ENCODE measurements at regions not wholly inside any gene's neighbourhood (a gene's known extent, or its start where the extent isn't known, plus 50 kb on each side); places are given as distances from the start of the nearest gene placed in this dataset.

- 48 to 51% methylated on average over 1 of the region's 1 CpG for WGBS, 2 donors
- intact Hi-C loops (cut with DNase I), result no loop called here
- Histone ChIP-seq H3K4me1 (peaks cover 0 to 46% (median 27%) of the 10 kb centered on the region in 4 donors), H3K27ac (peak overlapping the region in 3 of 4 donors; percentile 20 to 56 (median 29)), H3K36me3 (no peaks in the 10 kb centered on the region), H3K27me3 (no peaks in the 10 kb centered on the region), H3K9me3 (no peaks in the 10 kb centered on the region), H3K4me3 (no peak overlapping the region)
- TF ChIP-seq EP300 (IDR thresholded peaks at IDR 0.05) (no peak), POLR2AphosphoS5 (IDR thresholded peaks at IDR 0.05) (no peak), POLR2A (IDR thresholded peaks at IDR 0.05) (no peak), CTCF (IDR thresholded peaks at IDR 0.05) (no peak)
- no peak for DNase-seq
Observed at GRCh38 chr11:100561323-100561722, 125.8 kb upstream of the ARHGAP42 start.

- 67 to 70% methylated on average over 2 of the region's 2 CpGs for WGBS, 2 donors
- H3K4me1 ChIP-seq, result peaks cover 0 to 41% (median 27%) of the 10 kb centered on the region in 4 donors
- TF ChIP-seq POLR2A (IDR thresholded peaks at IDR 0.05) (no peak), POLR2AphosphoS5 (IDR thresholded peaks at IDR 0.05) (no peak), EP300 (IDR thresholded peaks at IDR 0.05) (no peak)
- H3K4me3 ChIP-seq, result no peak overlapping the region
- H3K9me3 ChIP-seq, result no peaks in the 10 kb centered on the region
- intact Hi-C loops (cut with DNase I), result no loop called here
- no peak for DNase-seq
- H3K27ac ChIP-seq, result peak overlapping the region in 3 of 4 donors; percentile 4 to 41 (median 29)
- no peaks in the 10 kb centered on the region for H3K36me3 ChIP-seq
- H3K27me3 ChIP-seq, result no peaks in the 10 kb centered on the region
Observed at GRCh38 chr11:100562128-100562527, 125.0 kb upstream of the ARHGAP42 start.

GRCh38 chr11:100563541-100564280 is 123.4 kb upstream of the ARHGAP42 start:
- Histone ChIP-seq H3K4me3 (no peak overlapping the region), H3K9me3 (no peaks in the 10 kb centered on the region), H3K27ac (no peak overlapping the region), H3K36me3 (no peaks in the 10 kb centered on the region), H3K27me3 (no peaks in the 10 kb centered on the region), H3K4me1 (peaks cover 0 to 30% (median 24%) of the 10 kb centered on the region in 4 donors)
- TF ChIP-seq POLR2AphosphoS5 (IDR thresholded peaks at IDR 0.05), result no peak
- no peak for TF ChIP-seq CTCF (IDR thresholded peaks at IDR 0.05)
- no peak for TF ChIP-seq POLR2A (IDR thresholded peaks at IDR 0.05)
- TF ChIP-seq EP300 (IDR thresholded peaks at IDR 0.05), result no peak
- intact Hi-C loops (cut with DNase I), result no loop called here
- DNase-seq, result no peak
- 38 to 73% methylated on average over 8 of the region's 8 CpGs for WGBS, 2 donors

- Histone ChIP-seq H3K27ac (no peak overlapping the region), H3K36me3 (no peaks in the 10 kb centered on the region), H3K27me3 (no peaks in the 10 kb centered on the region), H3K4me3 (no peak overlapping the region), H3K4me1 (peaks cover 0 to 7% (median 0%) of the 10 kb centered on the region in 4 donors), H3K9me3 (no peaks in the 10 kb centered on the region)
- no peak for TF ChIP-seq POLR2A (IDR thresholded peaks at IDR 0.05)
- WGBS, 2 donors, result 81 to 85% methylated on average over 4 of the region's 4 CpGs
- intact Hi-C loops (cut with DNase I), result no loop called here
- no peak for DNase-seq
Observed at GRCh38 chr11:100573911-100574513, 113.1 kb upstream of the ARHGAP42 start.

GRCh38 chr11:100574894-100575769 is 112.0 kb upstream of the ARHGAP42 start:
- Histone ChIP-seq H3K4me3 (no peak overlapping the region), H3K4me1 (peaks cover 0 to 7% (median 0%) of the 10 kb centered on the region in 4 donors), H3K9me3 (no peaks in the 10 kb centered on the region), H3K27ac (no peak overlapping the region), H3K36me3 (no peaks in the 10 kb centered on the region), H3K27me3 (no peaks in the 10 kb centered on the region)
- 75 to 83% methylated on average over 1 of the region's 1 CpG for WGBS, 2 donors
- TF ChIP-seq POLR2A (IDR thresholded peaks at IDR 0.05) (no peak), CTCF (IDR thresholded peaks at IDR 0.05) (no peak), EP300 (IDR thresholded peaks at IDR 0.05) (no peak), POLR2AphosphoS5 (IDR thresholded peaks at IDR 0.05) (no peak)
- intact Hi-C loops (cut with DNase I), result loop anchor here (5.0 kb wide), 2 partner anchors 112 to 282 kb away; partner anchors contain the start of gene ARHGAP42
- DNase-seq, result no peak
